NT2/D1 (cell line): ENCODE measurements at regions not wholly inside any gene's neighbourhood (a gene's known extent, or its start where the extent isn't known, plus 50 kb on each side); places are given as distances from the start of the nearest gene placed in this dataset.

Experiments
- DNase-seq: peaks from one replicate; pipeline ENCODE4 v3.0.0-alpha.2; 2011; ENCODE audit warnings: low read depth, low spot score
- H3K27me3 ChIP-seq: 2 replicates; pipeline ENCODE4 v1.6.0; 2011; ENCODE audit warnings: mild to moderate bottlenecking; ENCODE audit not compliant: insufficient read length, insufficient read depth
- H3K36me3 ChIP-seq: 2 replicates; pipeline ENCODE4 v1.6.1; 2011; ENCODE audit warnings: mild to moderate bottlenecking, low read length, mixed read lengths; ENCODE audit not compliant: insufficient read depth, insufficient read length
- H3K4me1 ChIP-seq: 2 replicates; pipeline ENCODE4 v1.5.1; 2011; ENCODE audit not compliant: insufficient read depth, insufficient read length
- H3K4me3 ChIP-seq: 2 replicates; pipeline ENCODE4 v1.5.1; 2011; ENCODE audit warnings: low read depth; ENCODE audit not compliant: insufficient read length
- H3K9ac ChIP-seq: 2 replicates; pipeline ENCODE4 v1.6.0; 2011; ENCODE audit warnings: low read depth; ENCODE audit not compliant: insufficient read length
- H3K9me3 ChIP-seq: 2 replicates; pipeline ENCODE4 v1.5.1; 2011; ENCODE audit warnings: mild to moderate bottlenecking, low read length; ENCODE audit not compliant: insufficient read depth
- SUZ12 ChIP-seq: IDR thresholded peaks from 2 replicates; pipeline ENCODE4 v1.6.1; 2011; ENCODE audit not compliant: insufficient read length, insufficient read depth; ENCODE audit errors: extremely low read depth
- YY1 ChIP-seq: IDR thresholded peaks from 2 replicates; pipeline ENCODE4 v1.6.1; 2011; ENCODE audit not compliant: insufficient read length, insufficient read depth
- ZNF274 ChIP-seq: IDR thresholded peaks from 2 replicates; pipeline ENCODE4 v1.6.1; 2011; ENCODE audit warnings: mild to moderate bottlenecking, low read depth, low read length

DNA sequence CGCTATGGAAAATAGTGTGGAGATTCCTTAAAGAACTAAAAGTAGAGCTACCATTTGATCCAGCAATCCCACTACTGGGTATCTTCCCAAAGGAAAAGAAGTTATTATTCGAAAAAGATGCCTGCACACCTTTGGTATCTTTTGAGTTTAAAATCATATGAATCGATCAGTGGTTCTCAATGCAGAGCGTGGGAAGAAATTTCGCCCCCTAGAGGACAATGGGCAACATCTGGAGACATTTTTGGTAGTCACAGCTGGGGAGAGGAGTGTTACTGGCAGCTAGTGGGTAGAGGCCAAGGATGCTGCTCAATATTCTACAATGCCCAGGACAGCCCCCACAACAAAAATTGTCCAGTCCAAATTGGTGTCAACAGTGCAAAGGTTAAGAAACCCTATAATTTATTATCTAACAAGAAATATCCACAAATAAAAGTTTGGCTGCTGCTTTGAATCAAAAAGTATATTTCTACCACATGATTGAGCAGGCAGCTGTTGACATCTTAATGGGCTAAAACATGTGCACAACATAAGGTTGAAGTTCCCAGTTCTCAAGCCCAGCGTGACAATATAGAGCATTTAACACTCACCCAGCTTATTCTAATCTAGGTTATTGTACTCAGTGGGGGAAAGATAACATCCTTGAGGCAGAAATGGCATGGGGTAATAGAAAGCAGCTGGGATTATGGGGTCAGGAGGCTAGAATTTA lies 425.7 kb downstream of the LRATD1 start:
- no peak overlapping the region for H3K9ac ChIP-seq
- H3K27me3 ChIP-seq: no peaks in the 10 kb centered on the region
- H3K4me1 ChIP-seq: no peaks in the 10 kb centered on the region
- H3K9me3 ChIP-seq: no peaks in the 10 kb centered on the region
- DNase-seq: no peak
- TF ChIP-seq SUZ12: no peak
- TF ChIP-seq ZNF274: no peak
- TF ChIP-seq YY1: no peak
- no peak overlapping the region for H3K4me3 ChIP-seq
- H3K36me3 ChIP-seq: no peaks in the 10 kb centered on the region

DNA sequence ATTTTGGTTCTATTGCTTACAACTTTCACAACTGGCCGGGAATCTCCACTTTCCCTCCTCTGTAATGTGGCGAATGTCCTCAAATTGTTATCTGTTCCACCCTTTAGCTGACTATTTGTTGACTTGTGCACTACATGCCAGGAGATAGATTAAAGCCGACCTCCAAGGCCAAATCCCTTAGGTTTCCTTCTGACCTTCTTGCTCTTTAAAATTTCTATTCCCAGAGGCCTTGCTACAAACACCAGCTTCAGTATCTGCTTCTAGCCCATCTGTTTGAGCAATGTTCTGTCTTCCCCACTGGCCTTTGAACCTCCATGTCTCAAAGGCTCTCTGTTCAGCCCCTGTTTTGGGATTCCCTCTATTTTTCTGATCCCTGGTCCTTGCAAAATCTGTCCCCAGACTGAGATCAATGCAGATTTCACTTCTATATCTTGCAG lies 426.2 kb downstream of the LRATD1 start:
- Histone ChIP-seq H3K4me3 (no peak overlapping the region), H3K9ac (no peak overlapping the region), H3K36me3 (no peaks in the 10 kb centered on the region), H3K9me3 (no peaks in the 10 kb centered on the region), H3K4me1 (no peaks in the 10 kb centered on the region), H3K27me3 (no peaks in the 10 kb centered on the region)
- no peak for DNase-seq
- TF ChIP-seq SUZ12 (no peak), YY1 (no peak), ZNF274 (no peak)

DNA sequence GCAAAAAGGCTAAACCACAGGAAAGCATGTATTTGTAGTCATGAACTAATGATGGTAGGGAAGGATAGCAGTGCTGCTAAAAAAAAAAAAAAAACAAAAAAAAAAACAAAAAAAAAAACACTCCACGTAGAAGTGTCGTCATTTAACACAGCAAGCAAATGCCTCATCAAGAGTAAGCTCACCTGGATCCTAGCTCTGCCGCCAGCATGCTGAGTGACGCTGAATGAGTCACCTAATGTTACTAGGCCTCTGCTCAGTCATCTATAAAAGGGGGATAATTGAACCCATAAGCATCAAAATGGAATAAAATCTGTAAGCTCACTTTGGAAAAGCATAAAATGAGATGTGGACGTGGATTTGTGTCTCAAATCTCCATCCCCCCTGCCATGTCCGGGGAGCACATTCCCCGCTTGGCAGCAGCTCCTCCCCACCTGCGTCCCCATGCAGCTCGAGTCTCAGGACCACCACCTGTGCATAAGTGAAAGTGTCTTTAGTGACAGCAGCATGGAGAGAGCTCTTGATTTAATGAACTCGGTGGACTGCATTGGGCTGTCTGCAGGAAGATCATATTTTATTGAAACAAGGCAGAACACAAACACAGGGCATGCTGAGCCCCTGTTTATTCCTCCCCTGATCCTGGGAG lies 427.5 kb downstream of the LRATD1 start:
- no peaks in the 10 kb centered on the region for H3K36me3 ChIP-seq
- no peak overlapping the region for H3K4me3 ChIP-seq
- TF ChIP-seq SUZ12 (no peak), ZNF274 (no peak), YY1 (no peak)
- no peaks in the 10 kb centered on the region for H3K4me1 ChIP-seq
- H3K27me3 ChIP-seq: no peaks in the 10 kb centered on the region
- no peak overlapping the region for H3K9ac ChIP-seq
- no peak for DNase-seq
- no peaks in the 10 kb centered on the region for H3K9me3 ChIP-seq

DNA sequence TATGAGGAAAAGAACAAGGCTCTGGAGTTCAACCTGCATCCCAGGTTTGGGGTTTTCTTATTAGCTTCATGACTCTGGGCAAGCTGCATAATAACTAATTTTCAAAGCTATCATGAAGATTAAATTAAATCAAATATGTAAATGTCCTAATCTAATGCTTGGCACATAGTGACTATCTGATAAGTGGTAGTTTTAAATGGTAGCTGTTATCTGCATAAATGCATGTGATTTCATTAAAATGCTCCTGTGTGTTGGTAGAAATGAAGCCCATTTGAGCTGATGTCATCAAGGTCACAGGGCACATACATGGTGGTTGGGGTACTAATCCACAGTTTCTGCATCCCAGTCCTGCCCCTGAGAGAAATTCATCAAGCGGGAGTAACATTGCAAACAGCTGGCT lies 428.8 kb downstream of the LRATD1 start:
- H3K4me1 ChIP-seq: no peaks in the 10 kb centered on the region
- TF ChIP-seq ZNF274: no peak
- TF ChIP-seq SUZ12: no peak
- TF ChIP-seq YY1: no peak
- H3K4me3 ChIP-seq: no peak overlapping the region

DNA sequence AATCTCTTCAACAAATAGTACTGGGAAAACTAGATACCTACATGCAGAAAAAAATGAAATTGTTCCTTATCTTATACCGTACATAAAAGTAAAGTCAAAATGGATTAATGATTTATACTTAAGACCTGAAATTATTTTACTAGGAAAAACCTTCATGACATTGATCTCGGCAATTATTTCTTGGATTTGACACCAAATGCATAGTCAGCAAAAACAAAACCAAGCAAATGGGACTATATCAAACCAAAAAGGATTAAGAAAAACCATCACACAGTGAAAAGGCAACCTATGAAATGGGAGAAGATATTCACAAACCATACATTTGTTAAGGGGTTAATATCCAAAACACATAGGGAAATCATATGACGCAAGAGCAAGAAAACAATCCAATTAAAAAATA lies 433.6 kb downstream of the LRATD1 start:
- TF ChIP-seq SUZ12 (no peak), ZNF274 (no peak), YY1 (no peak)
- no peaks in the 10 kb centered on the region for H3K9me3 ChIP-seq
- H3K9ac ChIP-seq: no peak overlapping the region
- H3K36me3 ChIP-seq: no peaks in the 10 kb centered on the region
- no peaks in the 10 kb centered on the region for H3K4me1 ChIP-seq
- DNase-seq: no peak
- no peak overlapping the region for H3K4me3 ChIP-seq
- no peaks in the 10 kb centered on the region for H3K27me3 ChIP-seq

More for the DNA sequence above, 428.8 kb downstream of the LRATD1 start:
- H3K36me3 ChIP-seq: no peaks in the 10 kb centered on the region
- no peak for DNase-seq
- H3K27me3 ChIP-seq: no peaks in the 10 kb centered on the region
- no peaks in the 10 kb centered on the region for H3K9me3 ChIP-seq
- H3K9ac ChIP-seq: no peak overlapping the region

DNA sequence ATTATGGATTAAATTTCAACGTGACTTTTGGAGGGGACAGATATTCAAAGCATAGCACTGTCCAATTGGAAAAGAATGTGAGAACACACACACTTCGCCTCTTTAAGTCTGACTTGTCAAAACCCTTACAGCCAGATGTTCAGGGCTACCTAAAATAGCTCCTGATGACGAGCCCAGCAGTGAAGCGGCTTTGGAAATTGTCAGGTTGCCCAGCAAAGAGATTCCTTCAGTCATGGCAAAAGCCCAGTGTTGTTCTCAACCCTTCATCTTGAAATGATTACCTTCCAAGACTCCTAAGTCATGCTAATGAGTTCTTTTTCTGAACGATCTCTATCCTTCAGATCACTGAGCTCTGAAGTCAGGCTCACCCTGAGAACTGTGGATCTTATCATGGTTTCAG lies 436.6 kb downstream of the LRATD1 start:
- no peak overlapping the region for H3K9ac ChIP-seq
- no peak overlapping the region for H3K4me3 ChIP-seq
- H3K9me3 ChIP-seq: no peaks in the 10 kb centered on the region
- no peak for TF ChIP-seq YY1
- TF ChIP-seq SUZ12: no peak
- no peak for TF ChIP-seq ZNF274
- H3K27me3 ChIP-seq: no peaks in the 10 kb centered on the region
- no peak for DNase-seq
- H3K4me1 ChIP-seq: no peaks in the 10 kb centered on the region
- H3K36me3 ChIP-seq: no peaks in the 10 kb centered on the region

DNA sequence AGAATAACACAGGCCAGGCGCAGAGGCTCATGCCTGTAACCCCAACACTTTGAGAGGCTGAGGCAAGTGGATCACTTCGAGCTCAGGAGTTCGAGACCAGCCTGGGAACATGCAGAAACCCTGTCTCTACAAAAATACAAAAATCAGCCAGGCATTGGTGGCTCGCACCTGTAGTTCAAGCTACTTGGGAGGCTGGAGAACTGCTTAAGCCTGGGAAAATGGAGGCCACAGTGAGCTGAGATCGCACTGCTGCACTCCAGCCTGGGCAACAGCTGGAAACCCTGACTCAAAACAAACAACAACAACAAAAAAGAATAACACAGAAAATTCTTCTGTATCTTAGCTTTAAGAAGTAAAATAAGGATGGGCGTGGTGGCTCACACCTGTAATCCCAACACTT lies 440.3 kb downstream of the LRATD1 start:
- TF ChIP-seq ZNF274 (no peak), YY1 (no peak), SUZ12 (no peak)
- DNase-seq: no peak
- Histone ChIP-seq H3K4me3 (no peak overlapping the region), H3K9ac (no peak overlapping the region), H3K9me3 (no peaks in the 10 kb centered on the region), H3K4me1 (no peaks in the 10 kb centered on the region), H3K36me3 (no peaks in the 10 kb centered on the region), H3K27me3 (no peaks in the 10 kb centered on the region)

DNA sequence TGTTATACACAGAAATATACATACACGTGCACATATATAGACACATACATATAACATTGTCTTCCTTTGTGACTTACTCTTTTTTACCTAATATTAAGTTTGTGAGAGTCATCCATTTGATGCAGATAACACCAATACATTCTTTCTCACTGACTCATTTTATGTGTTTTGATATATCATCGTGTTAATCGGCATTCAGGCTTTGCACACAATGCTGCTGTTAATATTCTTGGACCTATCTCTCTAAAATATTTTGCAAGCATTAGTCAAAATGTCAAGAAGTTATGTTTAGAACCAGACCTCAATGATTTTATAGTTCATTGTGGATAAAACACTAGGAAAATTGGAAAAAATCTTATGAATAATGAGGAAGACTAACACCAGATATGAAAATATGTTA lies 441.1 kb downstream of the LRATD1 start:
- H3K4me1 ChIP-seq: no peaks in the 10 kb centered on the region
- DNase-seq: no peak
- H3K9me3 ChIP-seq: no peaks in the 10 kb centered on the region
- H3K36me3 ChIP-seq: no peaks in the 10 kb centered on the region
- no peaks in the 10 kb centered on the region for H3K27me3 ChIP-seq
- TF ChIP-seq ZNF274 (no peak), YY1 (no peak), SUZ12 (no peak)
- H3K9ac ChIP-seq: no peak overlapping the region
- H3K4me3 ChIP-seq: no peak overlapping the region
